B cell (primary cell): ENCODE measurements at regions not wholly inside any gene's neighbourhood (a gene's known extent, or its start where the extent isn't known, plus 50 kb on each side); places are given as distances from the start of the nearest gene placed in this dataset.

ENCODE experiments used
- ATAC-seq: fragments of 200-7000 bp; cut with Tn5 transposase; one replicate; pipeline ENCODE4 v1.10.0; 2021; ENCODE audit warnings: low read depth, mild to moderate bottlenecking, moderate number of reproducible peaks, moderate library complexity
- CTCF ChIA-PET: fragments of 350-600 bp; sonication (Branson Sonifier 250); formaldehyde crosslinking; loops from one replicate; lab custom pipeline; 2021; ENCODE audit warnings: antibody characterized with exemption, inconsistent platforms; lab: Charles Lee
- POLR2A ChIA-PET: fragments of 350-600 bp; sonication (Branson Sonifier 250); formaldehyde crosslinking; loops from one replicate; lab custom pipeline; 2021; ENCODE audit warnings: antibody characterized with exemption; lab: Charles Lee
- DNase-seq: peaks from one replicate; pipeline ENCODE4 v3.0.0; 2013
- H2AFZ ChIP-seq: 2 replicates; pipeline ENCODE4 v1.6.1; 2012; ENCODE audit warnings: mild to moderate bottlenecking, low read depth, low read length; ENCODE audit not compliant: insufficient read depth, poor library complexity, severe bottlenecking
- H3K27ac ChIP-seq, 2 donors: 1 replicate in 1 of 2; 2 replicates in 1 of 2; pipeline ENCODE4 v1.5.1; 2012 to 2013; ENCODE audit warnings: low read length in 2 of 2, mild to moderate bottlenecking in 2 of 2, moderate library complexity in 1 of 2
- H3K27me3 ChIP-seq, 4 experiments: fragments of 200-600 bp in 1 of 4; sonication (generic) in 1 of 4; replicated peaks in 1 of 4; 1 replicate in 2 of 4; 2 replicates in 2 of 4; pipeline versions ENCODE4 v1.6.1 to v1.7.0; 2013 to 2016; ENCODE audit warnings: low read length in 3 of 4, mild to moderate bottlenecking in 2 of 4, mixed read lengths in 1 of 4, moderate library complexity in 1 of 4; ENCODE audit not compliant: insufficient read depth in 4 of 4, control insufficient read depth in 3 of 4; ENCODE audit errors: control extremely low read depth in 1 of 4
- H3K36me3 ChIP-seq, 2 experiments: replicated peaks in 1 of 2; 1 replicate in 1 of 2; 2 replicates in 1 of 2; pipeline versions ENCODE4 v1.6.1 to v1.7.1; 2013; ENCODE audit warnings: low read length in 1 of 2; ENCODE audit not compliant: insufficient read depth in 2 of 2, control insufficient read depth in 1 of 2; ENCODE audit errors: control extremely low read depth in 1 of 2, extremely low read depth in 1 of 2
- H3K4me1 ChIP-seq, 2 donors: fragments of 200-600 bp in 1 of 2; sonication (generic) in 1 of 2; 1 replicate in 1 of 2; 2 replicates in 1 of 2; pipeline versions ENCODE4 v1.5.1 to v1.6.1; 2013 to 2017; ENCODE audit warnings: low read length in 2 of 2; ENCODE audit not compliant: control insufficient read depth in 2 of 2, insufficient read depth in 2 of 2
- H3K4me2 ChIP-seq: replicated peaks from 2 replicates; pipeline ENCODE3; 2012; ENCODE audit warnings: mild to moderate bottlenecking, low read depth, low read length; ENCODE audit not compliant: poor library complexity, severe bottlenecking
- H3K4me3 ChIP-seq, 5 experiments: fragments of 200-600 bp in 1 of 5; sonication (generic) in 1 of 5; 1 replicate in 3 of 5; 2 replicates in 2 of 5; pipeline versions ENCODE4 v1.5.1 to v1.7.0; 2011 to 2016; ENCODE audit warnings: low read length in 4 of 5, mild to moderate bottlenecking in 4 of 5, low read depth in 2 of 5, control low read depth in 1 of 5, moderate library complexity in 1 of 5; ENCODE audit not compliant: insufficient read depth in 1 of 5; ENCODE audit errors: control extremely low read depth in 1 of 5, extremely low read depth in 1 of 5
- H3K79me2 ChIP-seq: fragments of 200-600 bp; sonication (generic); one replicate; pipeline ENCODE4 v1.6.0; 2016; ENCODE audit warnings: low read length; ENCODE audit not compliant: control insufficient read depth, insufficient read depth
- H3K9ac ChIP-seq: fragments of 200-600 bp; sonication (generic); 2 replicates; pipeline ENCODE4 v1.6.1; 2017; ENCODE audit warnings: mild to moderate bottlenecking, low read length, moderate library complexity
- H3K9me3 ChIP-seq, 3 donors: one replicate each; pipeline versions ENCODE4 v1.6.1 to v1.7.1; 2013; ENCODE audit warnings: low read length in 2 of 3; ENCODE audit not compliant: control insufficient read depth in 2 of 3, insufficient read depth in 1 of 3; ENCODE audit errors: control extremely low read depth in 1 of 3
- H4K20me1 ChIP-seq: 2 replicates; pipeline ENCODE4 v1.6.0; 2012; ENCODE audit warnings: mild to moderate bottlenecking, low read length; ENCODE audit not compliant: insufficient read depth, control insufficient read depth, poor library complexity, severe bottlenecking
- H3K27ac Mint-ChIP-seq: one replicate; pipeline ENCODE4 v1.8.0; 2021; ENCODE audit warnings: mixed read lengths
- H3K27me3 Mint-ChIP-seq: one replicate; pipeline ENCODE4 v1.8.0; 2021; ENCODE audit warnings: mixed read lengths
- H3K4me1 Mint-ChIP-seq: one replicate; pipeline ENCODE4 v1.8.0; 2021; ENCODE audit warnings: mixed read lengths
- H3K4me3 Mint-ChIP-seq: one replicate; pipeline ENCODE4 v1.8.0; 2021; ENCODE audit warnings: mixed read lengths
- H3K9me3 Mint-ChIP-seq: one replicate; pipeline ENCODE4 v1.8.0; 2022; ENCODE audit warnings: mixed read lengths; ENCODE audit not compliant: insufficient read depth
- EZH2 ChIP-seq: IDR thresholded peaks from 2 replicates; pipeline ENCODE4 v1.6.1; 2012; ENCODE audit warnings: borderline replicate concordance, low read depth, mild to moderate bottlenecking, moderate library complexity, low read length; ENCODE audit not compliant: insufficient read depth, poor library complexity, severe bottlenecking
- WGBS: methylation state at CpG from one replicate; pipeline ENCODE4 v1.1.5; 2013; ENCODE audit warnings: missing lambda C conversion rate; ENCODE audit not compliant: insufficient coverage; 5-methylcytosine and 5-hydroxymethylcytosine counted together
- intact Hi-C: fragments of 100-400 bp; cut with micrococcal nuclease; formaldehyde crosslinking; loops from one replicate; pipeline ENCODE4 v1.10.0; 2022
- TF ChIP-seq, protein P1 (sequence below): fragments of 200-600 bp; IDR thresholded peaks from one replicate; pipeline ENCODE4 v1.8.0; 2022; ENCODE audit warnings: antibody characterized with exemption, mild to moderate bottlenecking

DNA sequence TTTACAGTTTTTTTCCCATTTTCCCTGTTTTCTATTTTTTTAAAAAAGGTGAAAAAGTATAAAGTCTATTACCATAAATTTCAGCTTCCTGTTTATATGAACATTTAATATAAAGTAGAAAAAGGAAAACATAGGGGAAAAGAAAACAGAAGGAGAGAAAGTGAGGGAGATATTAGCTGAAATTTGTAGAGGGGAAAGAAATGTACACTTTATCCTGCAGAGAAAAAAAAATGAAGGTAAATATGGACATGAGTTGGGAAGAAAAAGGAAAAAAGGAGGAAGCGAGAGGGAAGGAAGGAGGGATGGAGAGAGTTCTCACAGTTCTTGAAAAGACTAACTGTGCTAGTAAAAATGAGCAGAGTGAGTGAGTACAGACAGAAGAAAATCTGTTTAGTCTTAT lies 91.6 kb upstream of the BTG1 start:
- DNase-seq (no peak), ATAC-seq (no peak)
- Mint-ChIP-seq H3K27ac (no peak overlapping the region), H3K4me3 (no peak overlapping the region), H3K27me3 (no peaks in the 10 kb centered on the region), H3K4me1 (peaks cover 12% of the 10 kb centered on the region), H3K9me3 (no peaks in the 10 kb centered on the region)
- no peaks in the 10 kb centered on the region for H3K79me2 ChIP-seq
- H3K36me3 ChIP-seq = no peaks in the 10 kb centered on the region
- no peak overlapping the region for H2AFZ ChIP-seq
- no peak overlapping the region for H3K9ac ChIP-seq
- no peak overlapping the region for H3K4me2 ChIP-seq
- H3K27me3 ChIP-seq = no peaks in the 10 kb centered on the region
- TF ChIP-seq EZH2 = no peak
- TF ChIP-seq, protein P1, sequence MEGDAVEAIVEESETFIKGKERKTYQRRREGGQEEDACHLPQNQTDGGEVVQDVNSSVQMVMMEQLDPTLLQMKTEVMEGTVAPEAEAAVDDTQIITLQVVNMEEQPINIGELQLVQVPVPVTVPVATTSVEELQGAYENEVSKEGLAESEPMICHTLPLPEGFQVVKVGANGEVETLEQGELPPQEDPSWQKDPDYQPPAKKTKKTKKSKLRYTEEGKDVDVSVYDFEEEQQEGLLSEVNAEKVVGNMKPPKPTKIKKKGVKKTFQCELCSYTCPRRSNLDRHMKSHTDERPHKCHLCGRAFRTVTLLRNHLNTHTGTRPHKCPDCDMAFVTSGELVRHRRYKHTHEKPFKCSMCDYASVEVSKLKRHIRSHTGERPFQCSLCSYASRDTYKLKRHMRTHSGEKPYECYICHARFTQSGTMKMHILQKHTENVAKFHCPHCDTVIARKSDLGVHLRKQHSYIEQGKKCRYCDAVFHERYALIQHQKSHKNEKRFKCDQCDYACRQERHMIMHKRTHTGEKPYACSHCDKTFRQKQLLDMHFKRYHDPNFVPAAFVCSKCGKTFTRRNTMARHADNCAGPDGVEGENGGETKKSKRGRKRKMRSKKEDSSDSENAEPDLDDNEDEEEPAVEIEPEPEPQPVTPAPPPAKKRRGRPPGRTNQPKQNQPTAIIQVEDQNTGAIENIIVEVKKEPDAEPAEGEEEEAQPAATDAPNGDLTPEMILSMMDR = no peak
- no peaks in the 10 kb centered on the region for H3K9me3 ChIP-seq
- ChIA-PET POLR2A (no interaction called here), CTCF (no interaction called here)
- 100% methylated on average over 1 of the region's 1 CpG for WGBS
- no peak overlapping the region for H3K27ac ChIP-seq
- no peak overlapping the region for H3K4me3 ChIP-seq
- no peaks in the 10 kb centered on the region for H4K20me1 ChIP-seq
- intact Hi-C loops = loop anchor here (2.0 kb wide), 1 partner anchor 58 kb away; no protein-coding TSS in a partner anchor
- peaks cover 2 to 3% of the 10 kb centered on the region in 2 donors for H3K4me1 ChIP-seq

DNA sequence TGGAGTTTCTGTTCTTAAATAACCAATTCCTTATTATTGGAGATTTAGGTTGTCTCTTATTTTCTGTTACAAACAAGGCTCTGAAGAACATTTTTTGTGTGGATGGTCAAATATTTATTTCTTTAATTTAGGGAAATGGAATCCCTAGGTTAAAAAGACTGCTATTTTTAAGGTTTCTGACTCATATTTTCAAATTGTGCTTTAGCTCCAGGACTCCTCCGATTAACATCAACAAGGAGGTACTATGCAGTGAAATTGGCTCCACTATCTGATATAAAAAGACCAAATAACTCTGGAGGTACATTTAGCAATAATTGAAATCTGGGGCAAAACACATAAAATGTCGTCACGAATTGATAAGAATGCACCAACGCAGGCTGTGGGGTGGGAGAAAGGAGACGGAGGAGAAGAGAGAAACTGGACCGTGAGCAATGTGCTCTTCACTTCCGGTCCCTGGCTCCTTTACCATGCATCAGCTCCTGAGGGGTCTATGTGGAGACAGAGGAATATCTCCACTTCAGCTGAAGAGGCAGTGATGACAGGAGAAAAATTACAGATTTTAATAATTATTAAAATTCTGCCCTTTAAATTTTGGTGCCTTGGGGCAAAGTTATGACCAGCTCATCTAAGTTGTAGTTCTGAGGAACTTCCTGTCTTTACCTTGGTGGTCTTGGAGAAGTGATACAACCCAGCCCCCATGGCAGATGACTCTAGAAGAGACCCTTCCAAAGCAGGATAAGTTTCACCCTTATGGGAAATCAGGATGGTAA lies 90.2 kb upstream of the BTG1 start:
- peaks cover 12% of the 10 kb centered on the region for H3K4me1 Mint-ChIP-seq
- Histone ChIP-seq H3K36me3 (no peaks in the 10 kb centered on the region), H3K27ac (no peak overlapping the region), H3K9me3 (no peaks in the 10 kb centered on the region), H3K4me1 (peaks cover 2 to 3% of the 10 kb centered on the region in 2 donors), H3K4me2 (no peak overlapping the region), H3K4me3 (no peak overlapping the region), H4K20me1 (no peaks in the 10 kb centered on the region), H3K27me3 (no peaks in the 10 kb centered on the region), H3K9ac (no peak overlapping the region), H3K79me2 (no peaks in the 10 kb centered on the region), H2AFZ (no peak overlapping the region)
- DNase-seq (no peak), ATAC-seq (no peak)
- WGBS = 96% methylated on average over 6 of the region's 7 CpGs
- no peak overlapping the region for H3K4me3 Mint-ChIP-seq
- ChIA-PET POLR2A (no interaction called here), CTCF (no interaction called here)
- TF ChIP-seq EZH2 = no peak
- TF ChIP-seq, protein P1 = no peak
- H3K27ac Mint-ChIP-seq = no peak overlapping the region
- intact Hi-C loops = loop anchor here (2.0 kb wide), 1 partner anchor 57 kb away; no protein-coding TSS in a partner anchor
- no peaks in the 10 kb centered on the region for H3K27me3 Mint-ChIP-seq
- H3K9me3 Mint-ChIP-seq = no peaks in the 10 kb centered on the region
